ENCODE measurements at regions not wholly inside any gene's neighbourhood (a gene's known extent, or its start where the extent isn't known, plus 50 kb on each side); places are given as distances from the start of the nearest gene placed in this dataset.

DNA sequence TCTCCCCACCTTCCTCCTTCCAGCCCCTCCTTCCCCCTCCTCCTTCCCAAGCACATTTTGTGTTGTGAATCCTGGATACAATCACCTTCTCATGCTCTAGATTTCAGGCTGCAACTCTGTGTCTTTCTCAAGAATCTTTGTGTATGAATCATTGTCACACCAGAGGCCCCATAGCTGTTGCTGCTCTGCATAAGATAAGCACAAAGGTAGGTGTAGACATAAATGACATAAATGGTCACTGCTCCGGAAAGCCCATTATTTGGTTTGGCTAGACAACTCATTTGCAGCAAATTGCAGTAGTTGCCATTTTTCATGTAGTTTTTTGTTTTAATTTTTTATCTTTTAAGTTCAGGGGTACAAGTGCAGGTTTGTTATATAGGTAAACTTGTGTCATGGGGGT, 216.3 kb upstream of the NRP1 start:
- TF ChIP-seq CTCF (IDR thresholded peaks at IDR 0.05) (no peak), POLR2A (IDR thresholded peaks at IDR 0.05) (no peak)
